22Rv1 (cell line): ENCODE measurements at regions not wholly inside any gene's neighbourhood (a gene's known extent, or its start where the extent isn't known, plus 50 kb on each side); places are given as distances from the start of the nearest gene placed in this dataset.

ENCODE experiments used
- H3K27ac ChIP-seq: fragments of 450-650 bp; 2 replicates; pipeline ENCODE4 v1.5.1; 2017
- CTCF ChIP-seq: fragments of 450-650 bp; IDR thresholded peaks from 2 replicates; pipeline ENCODE4 v1.5.1; 2017; ENCODE audit warnings: mild to moderate bottlenecking
- ZFX ChIP-seq: fragments of 450-650 bp; IDR thresholded peaks from 2 replicates; pipeline ENCODE4 v1.6.1; 2017; ENCODE audit warnings: antibody characterized with exemption, borderline replicate concordance

- TF ChIP-seq CTCF (no peak), ZFX (no peak)
- H3K27ac ChIP-seq: no peak overlapping the region
Observed at GRCh38 chr13:68523838-68524424, 1293.8 kb upstream of the PCDH9 start.

DNA sequence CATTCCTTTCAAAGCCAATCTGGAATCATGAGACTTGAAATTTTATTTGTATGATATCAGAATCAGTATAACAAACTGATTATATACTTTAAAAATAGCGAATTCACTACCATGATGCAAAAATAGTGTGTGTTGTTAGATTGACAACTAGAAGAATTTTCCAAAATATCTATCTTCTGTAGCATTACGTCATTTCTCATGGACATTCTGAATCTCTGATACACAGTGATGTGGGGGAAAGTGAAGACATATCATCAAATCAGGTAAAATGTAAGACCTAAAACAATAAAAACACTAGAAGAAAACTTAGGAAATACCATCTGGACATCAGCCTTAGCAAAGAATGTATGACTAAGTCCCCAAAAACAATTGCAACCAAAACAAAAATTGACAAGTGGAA, 1292.0 kb upstream of the PCDH9 start:
- TF ChIP-seq ZFX (no peak), CTCF (no peak)
- H3K27ac ChIP-seq: no peak overlapping the region

GRCh38 chr13:68509734-68510621, 1279.8 kb upstream of the PCDH9 start:
- TF ChIP-seq CTCF (no peak), ZFX (no peak)
- no peak overlapping the region for H3K27ac ChIP-seq

DNA sequence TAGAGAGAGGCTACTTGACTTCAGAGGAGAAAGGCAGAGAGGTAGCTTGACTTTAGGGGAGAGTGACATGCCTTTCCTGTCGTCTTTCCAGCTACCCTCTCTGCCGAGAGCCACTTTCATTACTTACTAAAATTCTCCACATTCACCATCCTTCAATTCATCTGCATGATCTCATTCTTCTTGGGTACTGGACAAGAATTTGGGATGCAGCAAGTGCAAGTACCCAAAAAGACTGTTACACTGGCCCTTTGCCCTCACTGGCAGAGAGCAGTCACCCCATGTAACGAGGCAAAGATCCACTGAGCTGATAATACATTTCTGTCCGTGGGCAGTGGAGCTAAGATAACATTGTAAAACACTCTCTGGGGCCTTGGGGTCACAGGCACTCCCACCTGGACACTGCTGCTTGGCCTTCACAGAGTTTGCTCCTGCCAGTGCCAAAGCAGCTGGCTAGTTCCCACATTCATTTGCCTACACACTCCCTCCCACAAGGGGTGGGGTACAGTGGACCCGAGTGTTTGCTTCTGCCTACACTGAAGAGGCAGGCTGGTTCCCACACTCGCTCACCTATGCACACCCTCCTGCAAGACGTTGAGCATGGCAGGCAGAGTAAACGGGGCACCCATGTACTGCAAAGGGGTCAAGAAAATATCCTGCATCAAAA, 1276.9 kb upstream of the PCDH9 start:
- no peak overlapping the region for H3K27ac ChIP-seq
- TF ChIP-seq ZFX (no peak), CTCF (no peak)

DNA sequence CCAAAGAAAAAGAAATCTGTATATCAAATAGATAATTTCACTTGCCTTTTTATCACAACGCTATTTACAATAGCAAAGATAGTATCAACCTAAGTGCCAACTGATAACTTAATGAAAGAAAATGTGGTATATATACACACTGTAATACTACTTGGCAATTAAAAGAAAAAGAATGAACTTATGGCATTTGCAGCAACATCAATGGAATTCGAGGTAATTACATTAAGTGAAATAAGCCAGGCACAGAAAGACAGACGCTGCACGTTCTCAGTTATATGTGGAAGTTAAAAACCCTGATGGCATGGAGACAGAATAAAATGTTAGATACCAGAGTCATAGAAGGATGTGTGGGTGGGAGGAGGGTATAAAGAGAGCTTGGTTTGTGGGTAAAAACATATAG, 1260.5 kb upstream of the PCDH9 start:
- H3K27ac ChIP-seq: no peak overlapping the region
- no peak for TF ChIP-seq ZFX
- TF ChIP-seq CTCF: no peak

DNA sequence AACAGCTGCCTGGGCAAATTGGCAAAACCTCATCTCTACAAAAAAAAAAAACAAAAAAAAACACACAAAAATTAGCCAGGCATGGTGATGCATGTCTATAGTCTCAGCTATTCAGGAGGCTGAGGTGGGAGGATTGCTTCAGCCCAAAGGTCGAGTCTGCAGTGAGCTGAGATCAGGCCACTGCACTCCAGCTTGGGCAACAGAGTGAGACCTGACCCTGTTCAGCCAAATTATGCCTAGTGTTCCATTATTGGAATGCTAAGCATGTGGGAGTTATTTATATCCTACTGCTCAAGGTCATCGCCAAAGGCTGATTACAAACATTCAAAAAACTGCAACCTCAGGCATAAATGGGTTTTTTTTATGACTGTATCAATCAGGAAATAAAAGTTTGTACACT, 1251.0 kb upstream of the PCDH9 start:
- H3K27ac ChIP-seq: no peak overlapping the region
- TF ChIP-seq ZFX: no peak
- no peak for TF ChIP-seq CTCF
